NCI-H446 (cell line): ENCODE measurements at regions not wholly inside any gene's neighbourhood (a gene's known extent, or its start where the extent isn't known, plus 50 kb on each side); places are given as distances from the start of the nearest gene placed in this dataset.
A peak's percentile ranks its signal among the peaks of the same experiment; 100 is the strongest.
"Not testable (repeated sequence)": the region's sequence is repeated elsewhere in the genome, so short reads cannot be mapped to it uniquely, and the experiment has no call there.

Experiments
- DNase-seq, 2 experiments: peaks; one replicate each; lab custom pipeline; 2025; lab: John Stamatoyannopoulos, UW

GRCh38 chr15:26260517-26261133 is 397.5 kb upstream of the ATP10A start:
- peak in 1 of 2 experiments; percentile 31 for DNase-seq

DNA sequence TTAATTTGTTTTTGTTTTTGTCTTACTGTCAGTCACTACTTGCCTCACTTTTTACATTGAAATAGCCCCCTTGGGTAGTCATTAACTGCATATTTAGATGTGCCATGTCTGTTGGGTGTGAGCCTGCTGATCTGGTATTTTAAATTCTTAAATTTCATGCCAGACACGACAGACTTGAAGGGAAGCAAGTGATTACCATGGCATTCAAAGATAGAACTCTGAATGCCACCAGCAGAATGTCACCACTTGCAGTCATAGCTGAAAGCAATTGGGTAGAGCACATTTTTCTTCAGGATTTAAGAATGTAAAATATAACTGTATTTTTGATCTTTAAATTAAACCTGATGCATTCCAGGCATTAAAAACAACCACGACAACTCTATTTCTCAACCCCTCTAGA is 396.5 kb upstream of the ATP10A start:
- DNase-seq: no peak

DNA sequence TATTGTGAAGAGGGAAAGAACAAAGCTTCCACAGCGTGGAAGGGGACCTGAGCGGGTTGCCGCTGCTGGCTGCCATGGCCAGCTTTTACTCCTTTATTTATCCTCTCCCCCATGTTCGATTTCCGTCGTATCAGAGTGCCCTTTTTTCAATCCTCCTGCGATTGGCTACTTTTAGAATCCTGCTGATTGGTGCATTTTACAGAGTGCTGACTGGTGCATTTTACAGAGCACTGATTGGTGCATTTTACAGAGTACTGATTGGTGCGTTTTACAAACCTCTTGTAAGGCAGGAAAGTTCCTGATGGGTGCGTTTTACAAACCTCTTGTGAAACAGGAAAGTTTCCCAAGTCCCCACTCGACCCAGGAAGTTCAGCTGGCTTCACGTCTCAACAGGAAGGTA is 381.7 kb upstream of the ATP10A start:
- DNase-seq: not testable (repeated sequence)

DNA sequence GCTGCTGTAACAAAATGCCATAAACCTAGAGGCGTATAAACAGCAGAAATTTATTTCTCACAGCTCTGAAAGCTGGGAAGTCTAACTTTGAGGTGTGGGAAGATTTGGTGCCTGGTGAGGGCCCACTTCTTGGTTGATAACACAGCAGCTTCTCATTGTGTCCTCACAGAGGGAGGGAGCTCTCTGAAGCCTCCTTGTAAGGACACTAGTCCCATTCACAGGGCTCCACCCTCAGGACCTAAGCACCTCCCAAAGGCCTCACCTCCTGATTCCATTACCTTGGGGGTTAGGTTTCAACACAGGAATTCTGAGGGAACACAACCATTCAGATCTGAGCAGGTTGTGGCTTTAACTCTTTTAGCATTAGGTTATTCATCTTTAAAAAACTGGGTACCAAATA is 380.3 kb upstream of the ATP10A start:
- no peak for DNase-seq

- no peak for DNase-seq
Measured at GRCh38 chr15:26242565-26243071, 379.5 kb upstream of the ATP10A start.

DNA sequence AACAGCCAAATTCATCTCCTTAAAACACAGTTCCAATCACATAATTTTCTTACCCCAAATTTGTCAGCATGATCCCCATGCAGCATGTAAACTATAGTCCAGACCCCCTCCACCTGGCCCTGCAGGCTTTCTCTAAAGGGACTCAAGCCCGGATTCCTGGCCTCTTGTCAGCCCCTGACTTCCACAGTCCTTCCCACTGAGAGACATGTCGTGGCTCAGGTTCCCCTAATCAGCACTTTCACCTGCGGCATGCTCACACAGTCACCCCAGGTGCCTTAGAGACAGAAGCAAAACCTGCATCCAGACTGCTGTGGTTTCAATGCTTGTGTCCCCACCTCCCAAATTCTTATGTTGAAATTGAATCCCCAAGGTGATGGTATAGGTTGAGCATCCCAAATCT is 372.7 kb upstream of the ATP10A start:
- no peak for DNase-seq

DNA sequence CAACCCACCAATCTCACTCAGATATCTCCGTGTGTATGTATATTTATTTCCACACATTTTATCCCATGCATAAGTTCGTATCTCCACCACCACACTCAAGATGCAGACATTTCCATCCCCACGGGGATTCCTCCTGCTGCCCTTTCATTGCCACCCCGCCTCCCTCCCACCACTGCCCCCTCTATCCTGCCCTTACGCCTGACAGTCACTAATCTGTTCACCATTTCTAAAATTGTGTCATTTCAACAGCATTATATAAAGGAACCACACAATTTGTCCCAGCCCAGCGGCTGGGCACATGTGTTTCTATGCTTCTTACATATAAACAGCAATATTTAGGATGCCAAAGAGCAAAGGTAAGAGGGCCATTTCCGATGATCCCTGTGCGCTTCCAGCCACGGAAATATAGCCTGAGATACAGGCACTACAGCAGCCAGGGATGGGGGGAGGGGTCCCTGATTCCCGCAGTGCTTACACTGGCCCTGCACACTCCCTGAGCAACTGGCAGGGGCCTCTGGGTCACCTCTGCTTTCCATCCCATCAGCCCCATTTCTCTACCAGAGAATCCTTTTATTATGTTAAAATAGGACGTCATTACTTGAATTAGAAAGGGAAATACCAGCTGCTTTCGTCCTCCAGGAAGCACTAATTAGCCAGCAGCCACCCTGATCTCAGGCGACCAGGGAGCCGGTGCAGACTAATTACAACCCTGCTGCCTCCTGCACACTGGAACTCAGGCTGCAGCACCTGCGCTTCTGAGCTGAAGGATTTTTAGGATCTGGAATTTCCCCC is 372.0 kb upstream of the ATP10A start:
- DNase-seq: no peak

DNA sequence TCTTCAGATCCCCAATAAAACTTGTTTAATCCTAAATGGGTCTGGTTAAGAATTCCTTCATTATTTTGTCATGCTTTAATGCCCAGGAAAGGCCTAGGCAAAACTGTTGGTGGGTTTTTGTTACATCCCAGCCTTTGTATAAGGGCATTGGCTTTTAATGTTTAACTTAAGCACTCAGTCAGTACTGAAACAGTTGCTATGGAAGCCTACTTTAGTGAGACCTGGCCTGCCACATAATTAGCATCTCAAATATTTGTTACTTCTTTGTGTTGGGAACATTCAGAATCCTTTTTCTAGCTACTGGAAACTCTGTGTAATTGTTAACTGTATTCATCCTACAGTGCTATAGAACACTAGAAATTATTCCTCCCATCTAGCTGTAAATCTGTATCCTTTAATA is 369.6 kb upstream of the ATP10A start:
- no peak for DNase-seq

DNA sequence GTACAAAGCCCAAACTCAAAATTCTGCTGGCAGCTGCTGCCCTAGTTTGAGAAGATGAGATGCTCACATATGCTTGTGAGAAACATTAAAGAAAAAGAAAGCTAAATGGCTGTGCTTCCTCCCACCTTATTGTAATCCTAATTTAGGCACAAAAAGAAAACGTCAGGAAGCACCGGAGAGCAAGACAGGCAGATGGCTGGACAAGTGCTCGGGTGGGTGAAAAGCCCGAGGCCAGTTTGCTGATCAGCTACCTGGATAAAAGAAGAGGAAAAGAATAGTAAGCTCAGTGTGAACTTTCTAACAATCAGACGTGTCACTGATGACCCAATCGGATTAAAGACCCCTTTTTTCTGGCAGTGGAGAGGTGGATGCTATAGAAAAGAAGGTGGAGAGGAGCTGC is 368.0 kb upstream of the ATP10A start:
- no peak for DNase-seq

DNA sequence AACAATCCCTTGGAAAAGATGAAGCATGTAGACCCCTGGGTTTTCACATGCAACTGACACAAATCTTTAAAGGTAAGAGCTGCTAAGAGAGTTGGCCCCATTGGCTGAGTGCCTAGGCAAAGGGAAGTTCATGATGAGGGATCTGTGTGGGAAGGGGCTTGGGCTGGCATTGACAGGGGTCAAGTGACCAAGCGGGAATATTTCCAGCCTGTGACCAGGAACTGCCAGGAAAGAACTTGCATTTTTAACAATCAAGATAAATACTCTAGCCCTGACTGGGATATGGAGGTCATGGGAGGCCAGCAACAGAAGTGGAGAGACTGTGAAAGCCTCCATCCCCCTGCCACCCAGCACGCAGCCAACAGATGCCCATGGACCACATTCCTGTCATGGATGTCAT is 361.1 kb upstream of the ATP10A start:
- DNase-seq: no peak

DNA sequence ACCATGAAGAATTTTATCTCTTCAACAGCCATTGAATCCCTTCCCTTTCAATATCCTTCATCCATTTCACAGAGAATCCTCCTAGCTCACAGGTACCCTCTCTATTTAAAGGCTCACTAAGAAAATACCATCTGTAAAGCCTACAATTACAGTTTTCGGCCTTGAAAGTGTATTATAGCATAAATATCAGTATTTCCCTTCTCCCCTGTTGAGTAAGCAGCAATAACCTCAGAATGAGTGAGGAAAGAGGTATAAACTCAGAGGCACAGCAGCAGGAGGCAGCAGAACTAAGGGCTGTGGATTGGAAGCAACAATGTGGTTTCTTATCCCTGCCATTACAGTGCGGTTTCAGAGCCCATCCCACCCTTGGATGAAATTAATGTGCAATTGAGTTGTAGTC is 360.6 kb upstream of the ATP10A start:
- DNase-seq: no peak

GRCh38 chr15:26222781-26223180 is 359.7 kb upstream of the ATP10A start:
- DNase-seq: no peak

DNA sequence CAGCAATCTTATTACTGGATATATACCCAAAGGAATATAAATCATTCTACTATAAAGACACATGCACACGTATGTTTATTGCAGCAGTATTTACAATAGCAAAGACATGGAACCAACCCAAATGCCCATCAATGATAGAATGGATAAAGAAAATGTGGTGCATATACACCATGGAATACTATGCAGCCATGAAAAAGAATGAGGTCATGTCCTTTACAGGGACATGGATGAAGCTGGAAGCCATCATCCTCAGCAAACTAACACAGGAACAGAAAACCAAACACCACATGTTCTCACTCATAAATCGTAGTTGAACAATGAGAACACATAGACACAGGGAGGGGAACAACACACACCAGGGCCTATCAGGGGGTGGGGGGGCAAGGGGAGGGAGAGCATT is 353.9 kb upstream of the ATP10A start:
- not testable (repeated sequence) for DNase-seq

GRCh38 chr15:26214290-26214689 is 351.2 kb upstream of the ATP10A start:
- DNase-seq: no peak

GRCh38 chr15:26213427-26213826 is 350.3 kb upstream of the ATP10A start:
- no peak for DNase-seq

- no peak for DNase-seq
Measured at GRCh38 chr15:26212109-26212508, 349.0 kb upstream of the ATP10A start.

DNA sequence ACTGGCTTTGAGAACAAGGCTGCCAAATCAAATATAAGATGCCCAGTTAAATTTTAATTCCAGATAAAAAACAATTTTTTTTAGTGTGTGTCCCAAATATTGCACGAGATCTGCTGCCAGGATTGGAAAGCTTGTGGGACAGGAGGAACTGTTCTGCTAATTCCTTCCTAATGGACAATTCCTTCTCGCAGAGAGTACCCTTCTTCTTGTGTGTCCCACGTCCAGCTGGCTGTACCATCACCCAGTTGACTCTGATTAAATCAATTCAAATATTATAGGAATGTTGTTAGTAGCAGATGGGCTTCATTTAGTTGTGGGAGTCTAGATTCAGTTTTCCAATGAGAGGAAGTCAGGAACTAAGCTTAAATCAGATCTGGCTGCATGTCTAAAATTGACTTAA is 347.9 kb upstream of the ATP10A start:
- DNase-seq: no peak

DNA sequence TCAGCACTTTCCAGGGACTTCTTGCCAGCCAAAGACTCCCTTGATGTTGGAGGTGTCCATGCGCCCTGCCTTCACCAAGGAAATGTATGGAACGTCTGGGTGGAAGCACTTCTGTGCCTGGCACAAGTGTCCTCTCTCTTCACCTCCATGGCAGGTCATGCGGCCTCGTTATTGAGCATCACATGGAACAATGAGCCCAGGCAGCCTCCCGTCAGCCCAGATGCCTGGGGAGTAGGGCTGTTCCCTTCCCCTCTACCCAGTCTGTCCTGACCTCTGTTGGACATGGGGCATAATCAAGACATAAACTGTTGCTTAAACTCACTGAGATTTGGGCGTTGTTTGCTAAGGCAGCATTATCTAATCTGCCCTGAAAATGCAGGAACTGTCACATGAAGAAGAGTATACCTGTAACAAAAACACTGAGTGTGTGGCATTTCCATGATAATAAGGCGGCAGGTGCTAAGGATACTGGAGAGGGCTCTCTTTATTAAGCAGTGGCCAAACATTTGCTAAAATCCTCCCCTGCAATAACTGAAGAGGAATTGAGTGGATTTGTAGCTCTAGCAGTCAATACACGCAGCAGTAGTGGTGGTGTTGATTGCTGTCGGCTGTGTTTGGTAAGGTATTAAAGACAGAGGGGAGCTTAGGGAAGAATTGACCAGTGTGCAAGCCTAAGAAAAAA is 338.2 kb upstream of the ATP10A start:
- DNase-seq: no peak

DNA sequence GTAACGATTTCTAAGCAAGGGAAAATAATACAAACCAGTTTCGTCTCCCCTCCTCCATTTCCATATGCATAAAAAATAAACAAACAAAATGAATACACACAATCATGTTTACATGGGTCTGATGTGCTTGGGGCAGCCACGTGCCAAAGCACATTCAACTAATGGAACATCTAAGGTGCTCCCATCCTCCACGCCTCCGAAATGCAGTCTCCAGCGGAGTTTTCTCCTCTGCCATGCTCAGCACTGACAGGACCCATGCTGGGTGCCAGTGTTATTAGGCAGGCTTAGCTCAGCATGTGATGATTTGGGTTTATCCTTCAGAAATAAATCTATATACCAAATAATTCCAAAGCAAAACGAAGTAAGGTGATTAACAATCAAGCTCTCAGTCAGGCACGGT is 337.3 kb upstream of the ATP10A start:
- no peak for DNase-seq

DNA sequence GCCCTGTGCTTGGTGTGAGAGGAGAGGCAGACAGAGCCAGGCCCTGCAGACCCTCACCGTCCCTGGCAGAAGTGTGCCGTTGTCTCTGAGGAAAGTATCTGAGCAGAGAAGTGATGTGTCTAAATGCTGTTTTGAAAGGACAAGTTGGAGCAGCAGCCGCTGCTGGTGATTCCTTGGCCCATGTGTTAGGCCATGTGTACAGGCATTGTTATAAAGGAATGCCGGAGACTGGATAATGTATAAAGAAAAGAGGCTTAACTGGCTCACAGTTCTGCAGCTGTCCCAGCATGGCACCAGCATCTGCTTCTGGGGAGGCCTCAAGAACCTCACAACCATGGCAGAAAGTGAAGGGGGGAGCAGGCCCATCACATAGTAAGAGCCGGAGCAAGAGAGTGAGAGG is 334.6 kb upstream of the ATP10A start:
- DNase-seq: no peak

GRCh38 chr15:26197060-26197459 is 333.9 kb upstream of the ATP10A start:
- DNase-seq: no peak

GRCh38 chr15:26191193-26191592 is 328.1 kb upstream of the ATP10A start:
- DNase-seq: no peak

DNA sequence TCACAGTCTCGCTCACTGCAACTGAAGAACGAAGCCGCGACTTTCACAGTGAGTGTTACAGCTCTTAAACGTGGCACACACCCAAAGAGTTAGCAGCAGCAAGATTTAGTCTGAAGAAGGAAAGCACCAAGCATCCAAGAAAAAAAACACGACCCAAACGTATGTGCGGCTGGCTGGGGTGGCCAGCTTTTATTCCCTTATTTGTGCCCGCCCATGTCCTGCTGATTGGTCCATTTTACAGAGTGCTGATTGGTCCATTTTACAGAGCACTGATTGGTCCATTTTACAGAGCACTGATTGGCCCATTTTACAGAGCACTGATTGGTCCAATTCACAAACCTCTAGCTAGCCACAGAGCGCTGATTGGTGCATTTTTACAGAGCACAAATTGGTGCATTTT is 323.0 kb upstream of the ATP10A start:
- not testable (repeated sequence) for DNase-seq
